Fibroblast of gingiva (primary cell): ENCODE measurements at regions not wholly inside any gene's neighbourhood (a gene's known extent, or its start where the extent isn't known, plus 50 kb on each side); places are given as distances from the start of the nearest gene placed in this dataset.

Experiments used
- DNase-seq: peaks from one replicate; pipeline ENCODE4 v3.0.0-alpha.2; 2011; ENCODE audit warnings: low read depth

GRCh38 chr5:60184606-60185005 is 291.1 kb upstream of the PDE4D start:
- peak; percentile 29 for DNase-seq

- no peak for DNase-seq
These were observed 290.4 kb upstream of the PDE4D start for GRCh38 chr5:60183881-60184280.

- DNase-seq = no peak
These were observed 284.6 kb upstream of the PDE4D start for GRCh38 chr5:60178101-60178500.

GRCh38 chr5:60177596-60177995 is 284.1 kb upstream of the PDE4D start:
- DNase-seq = no peak

- no peak for DNase-seq
These were observed 280.1 kb upstream of the PDE4D start for GRCh38 chr5:60173667-60174066.

GRCh38 chr5:60163762-60164161 is 270.2 kb upstream of the PDE4D start:
- DNase-seq = no peak

- DNase-seq = no peak
These were observed 268.9 kb upstream of the PDE4D start for GRCh38 chr5:60162441-60162840.

GRCh38 chr5:60161340-60161934 is 267.9 kb upstream of the PDE4D start:
- DNase-seq = no peak

- DNase-seq = no peak
These were observed 255.6 kb upstream of the PDE4D start for GRCh38 chr5:60149081-60149480.

- DNase-seq = no peak
These were observed 254.8 kb upstream of the PDE4D start for GRCh38 chr5:60148366-60148765.

GRCh38 chr5:60147791-60148190 is 254.3 kb upstream of the PDE4D start:
- no peak for DNase-seq

- no peak for DNase-seq
These were observed 250.5 kb upstream of the PDE4D start for GRCh38 chr5:60143942-60144549.

GRCh38 chr5:60141119-60141518 is 247.6 kb upstream of the PDE4D start:
- DNase-seq = no peak

GRCh38 chr5:60136841-60137240 is 243.3 kb upstream of the PDE4D start:
- DNase-seq = no peak

- no peak for DNase-seq
These were observed 238.0 kb upstream of the PDE4D start for GRCh38 chr5:60131504-60131903.

GRCh38 chr5:60125636-60126035 is 232.1 kb upstream of the PDE4D start:
- DNase-seq = no peak

- no peak for DNase-seq
These were observed 209.6 kb upstream of the PDE4D start for GRCh38 chr5:60102961-60103693.

- no peak for DNase-seq
These were observed 208.0 kb upstream of the PDE4D start for GRCh38 chr5:60101573-60101972.

GRCh38 chr5:60092671-60093422 is 199.3 kb upstream of the PDE4D start:
- DNase-seq = peak; percentile 11

- DNase-seq = no peak
These were observed 193.1 kb upstream of the PDE4D start for GRCh38 chr5:60086583-60086982.

- no peak for DNase-seq
These were observed 190.7 kb upstream of the PDE4D start for GRCh38 chr5:60084226-60084625.

GRCh38 chr5:60077292-60077691 is 183.8 kb upstream of the PDE4D start:
- no peak for DNase-seq

- DNase-seq = no peak
These were observed 183.2 kb upstream of the PDE4D start for GRCh38 chr5:60076746-60077145.
